ENCODE measurements at regions not wholly inside any gene's neighbourhood (a gene's known extent, or its start where the extent isn't known, plus 50 kb on each side); places are given as distances from the start of the nearest gene placed in this dataset.

- H3K4me1 ChIP-seq (ENCODE audit: low read depth), result no peaks in the 10 kb centered on the region
- no peak for DNase-seq (ENCODE audit: low read depth in 1 of 2, low spot score in 1 of 2)
Observed at GRCh38 chr13:112182251-112182650, 115.3 kb downstream of the SOX1 start.

GRCh38 chr13:112182846-112183531 lies 116.0 kb downstream of the SOX1 start:
- no peak for DNase-seq (ENCODE audit: low read depth in 1 of 2, low spot score in 1 of 2)
- Histone ChIP-seq H3K27me3 (peaks cover 28% of the 10 kb centered on the region), H3K9me3 (ENCODE audit: low read depth) (no peaks in the 10 kb centered on the region), H3K4me3 (no peak overlapping the region), H3K27ac (no peak overlapping the region), H3K4me1 (ENCODE audit: low read depth) (no peaks in the 10 kb centered on the region), H3K36me3 (no peaks in the 10 kb centered on the region)
- TF ChIP-seq, protein P1, sequence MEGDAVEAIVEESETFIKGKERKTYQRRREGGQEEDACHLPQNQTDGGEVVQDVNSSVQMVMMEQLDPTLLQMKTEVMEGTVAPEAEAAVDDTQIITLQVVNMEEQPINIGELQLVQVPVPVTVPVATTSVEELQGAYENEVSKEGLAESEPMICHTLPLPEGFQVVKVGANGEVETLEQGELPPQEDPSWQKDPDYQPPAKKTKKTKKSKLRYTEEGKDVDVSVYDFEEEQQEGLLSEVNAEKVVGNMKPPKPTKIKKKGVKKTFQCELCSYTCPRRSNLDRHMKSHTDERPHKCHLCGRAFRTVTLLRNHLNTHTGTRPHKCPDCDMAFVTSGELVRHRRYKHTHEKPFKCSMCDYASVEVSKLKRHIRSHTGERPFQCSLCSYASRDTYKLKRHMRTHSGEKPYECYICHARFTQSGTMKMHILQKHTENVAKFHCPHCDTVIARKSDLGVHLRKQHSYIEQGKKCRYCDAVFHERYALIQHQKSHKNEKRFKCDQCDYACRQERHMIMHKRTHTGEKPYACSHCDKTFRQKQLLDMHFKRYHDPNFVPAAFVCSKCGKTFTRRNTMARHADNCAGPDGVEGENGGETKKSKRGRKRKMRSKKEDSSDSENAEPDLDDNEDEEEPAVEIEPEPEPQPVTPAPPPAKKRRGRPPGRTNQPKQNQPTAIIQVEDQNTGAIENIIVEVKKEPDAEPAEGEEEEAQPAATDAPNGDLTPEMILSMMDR (IDR thresholded peaks at IDR 0.05; ENCODE audit: low read depth, low read length), result no peak

More at GRCh38 chr13:112182251-112182650, 115.3 kb downstream of the SOX1 start:
- no peak overlapping the region for H3K27ac ChIP-seq
- H3K4me3 ChIP-seq, result no peak overlapping the region
- TF ChIP-seq, protein P1 (IDR thresholded peaks at IDR 0.05; ENCODE audit: low read depth, low read length), result no peak
- no peaks in the 10 kb centered on the region for H3K9me3 ChIP-seq (ENCODE audit: low read depth)
- H3K27me3 ChIP-seq, result peaks cover 30% of the 10 kb centered on the region
- no peaks in the 10 kb centered on the region for H3K36me3 ChIP-seq

GRCh38 chr13:112183532-112184090 lies 116.7 kb downstream of the SOX1 start:
- Histone ChIP-seq H3K36me3 (no peaks in the 10 kb centered on the region), H3K27ac (no peak overlapping the region), H3K4me3 (no peak overlapping the region), H3K4me1 (ENCODE audit: low read depth) (no peaks in the 10 kb centered on the region), H3K9me3 (ENCODE audit: low read depth) (no peaks in the 10 kb centered on the region), H3K27me3 (peaks cover 27% of the 10 kb centered on the region)
- TF ChIP-seq, protein P1 (IDR thresholded peaks at IDR 0.05; ENCODE audit: low read depth, low read length), result no peak
- DNase-seq (ENCODE audit: low read depth in 1 of 2, low spot score in 1 of 2), result no peak

- peaks cover 21% of the 10 kb centered on the region for H3K27me3 ChIP-seq
Observed at GRCh38 chr13:112184261-112184660, 117.3 kb downstream of the SOX1 start.

DNA sequence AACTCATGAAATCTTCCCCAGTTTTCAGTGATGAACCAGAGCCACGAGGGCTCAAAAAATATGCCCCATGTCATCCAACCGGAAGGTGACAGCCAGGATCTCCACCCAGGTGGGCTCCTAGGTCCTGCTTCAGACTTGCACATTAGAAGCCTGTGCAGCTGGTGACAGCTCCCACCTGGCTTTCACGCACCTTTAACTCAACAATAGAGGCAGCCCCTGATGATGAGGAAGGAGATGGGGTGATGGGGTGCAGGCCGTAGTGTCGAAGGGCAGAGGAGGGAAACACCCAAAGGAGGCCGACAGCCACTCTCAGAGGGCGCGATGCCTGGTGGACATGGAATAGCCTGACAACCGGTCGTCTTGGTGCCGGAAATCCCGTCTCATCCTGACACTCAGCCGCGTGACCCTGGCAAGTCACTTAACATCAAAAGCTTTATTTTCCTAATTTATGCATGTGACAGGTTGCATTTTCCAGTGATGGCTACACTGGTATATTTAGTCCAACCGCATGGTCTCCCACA lies 118.0 kb downstream of the SOX1 start:
- TF ChIP-seq, protein P1 (IDR thresholded peaks at IDR 0.05; ENCODE audit: low read depth, low read length), result no peak
- H3K4me1 ChIP-seq (ENCODE audit: low read depth), result no peaks in the 10 kb centered on the region
- H3K4me3 ChIP-seq, result no peak overlapping the region
- H3K9me3 ChIP-seq (ENCODE audit: low read depth), result no peaks in the 10 kb centered on the region
- no peak overlapping the region for H3K27ac ChIP-seq
- DNase-seq (ENCODE audit: low read depth in 1 of 2, low spot score in 1 of 2), result no peak
- H3K36me3 ChIP-seq, result no peaks in the 10 kb centered on the region
- peaks cover 17% of the 10 kb centered on the region for H3K27me3 ChIP-seq

More at GRCh38 chr13:112184261-112184660, 117.3 kb downstream of the SOX1 start:
- Histone ChIP-seq H3K9me3 (ENCODE audit: low read depth) (no peaks in the 10 kb centered on the region), H3K4me3 (no peak overlapping the region), H3K27ac (no peak overlapping the region), H3K36me3 (no peaks in the 10 kb centered on the region), H3K4me1 (ENCODE audit: low read depth) (no peaks in the 10 kb centered on the region)
- TF ChIP-seq, protein P1 (IDR thresholded peaks at IDR 0.05; ENCODE audit: low read depth, low read length), result no peak
- no peak for DNase-seq (ENCODE audit: low read depth in 1 of 2, low spot score in 1 of 2)
